HUES6 (cell line): ENCODE measurements at regions not wholly inside any gene's neighbourhood (a gene's known extent, or its start where the extent isn't known, plus 50 kb on each side); places are given as distances from the start of the nearest gene placed in this dataset.

Experiments
- H3K27ac ChIP-seq: 2 replicates; pipeline ENCODE4 v1.7.0; 2013; ENCODE audit warnings: low read depth, mild to moderate bottlenecking, low read length, inconsistent platforms
- H3K27me3 ChIP-seq: 2 replicates; pipeline ENCODE4 v1.6.1; 2013; ENCODE audit warnings: low read length; ENCODE audit not compliant: control insufficient read depth, insufficient read depth
- H3K36me3 ChIP-seq: 2 replicates; pipeline ENCODE4 v1.6.1; 2013; ENCODE audit warnings: low read length; ENCODE audit not compliant: control insufficient read depth, insufficient read depth
- H3K4me1 ChIP-seq: 2 replicates; pipeline ENCODE4 v1.6.1; 2013; ENCODE audit warnings: low read length; ENCODE audit not compliant: control insufficient read depth, insufficient read depth
- H3K4me3 ChIP-seq: 2 replicates; pipeline ENCODE4 v1.5.1; 2013; ENCODE audit warnings: low read depth, low read length
- H3K9ac ChIP-seq: one replicate; pipeline ENCODE4 v1.6.1; 2013; ENCODE audit warnings: mild to moderate bottlenecking, low read length
- H3K9me3 ChIP-seq: 2 replicates; pipeline ENCODE4 v1.6.1; 2013; ENCODE audit warnings: low read depth, low read length; ENCODE audit not compliant: control insufficient read depth, insufficient read depth

GRCh38 chr1:87615901-87616300, 287.2 kb downstream of the LMO4 start:
- Histone ChIP-seq H3K4me1 (no peaks in the 10 kb centered on the region), H3K9ac (no peak overlapping the region), H3K27me3 (no peaks in the 10 kb centered on the region), H3K4me3 (no peak overlapping the region), H3K27ac (no peak overlapping the region), H3K36me3 (no peaks in the 10 kb centered on the region), H3K9me3 (peaks cover 10% of the 10 kb centered on the region)

- no peak overlapping the region for H3K4me3 ChIP-seq
Observed at GRCh38 chr1:87620807-87621206, 292.1 kb downstream of the LMO4 start.

GRCh38 chr1:87629673-87630072, 301.0 kb downstream of the LMO4 start:
- Histone ChIP-seq H3K27me3 (no peaks in the 10 kb centered on the region), H3K36me3 (no peaks in the 10 kb centered on the region), H3K9ac (no peak overlapping the region), H3K27ac (no peak overlapping the region), H3K4me1 (no peaks in the 10 kb centered on the region), H3K4me3 (no peak overlapping the region), H3K9me3 (no peaks in the 10 kb centered on the region)

More at GRCh38 chr1:87620807-87621206, 292.1 kb downstream of the LMO4 start:
- H3K27ac ChIP-seq = no peak overlapping the region
- H3K9me3 ChIP-seq = peaks cover 10% of the 10 kb centered on the region
- no peaks in the 10 kb centered on the region for H3K27me3 ChIP-seq
- no peak overlapping the region for H3K9ac ChIP-seq
- no peaks in the 10 kb centered on the region for H3K36me3 ChIP-seq
- no peaks in the 10 kb centered on the region for H3K4me1 ChIP-seq

DNA sequence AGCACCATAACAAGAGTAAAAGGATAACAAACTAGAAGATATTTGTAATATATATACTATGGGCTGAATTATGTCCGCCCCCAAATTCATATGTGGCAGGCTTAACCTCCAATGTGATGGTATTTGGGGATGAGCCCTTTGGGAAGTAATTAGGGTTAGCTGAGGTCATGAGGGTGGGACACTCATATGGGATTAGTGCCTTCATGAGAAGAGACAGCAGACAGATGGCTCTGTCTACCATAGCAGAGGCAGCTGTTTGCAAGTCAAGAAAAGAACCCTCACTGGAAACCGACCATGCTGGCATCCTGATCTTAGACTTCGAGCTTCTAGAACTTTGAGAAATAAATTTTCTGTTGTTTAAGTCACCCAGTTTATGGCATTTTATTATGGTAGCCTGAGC, 303.6 kb downstream of the LMO4 start:
- no peaks in the 10 kb centered on the region for H3K4me1 ChIP-seq
- H3K27ac ChIP-seq = no peak overlapping the region
- H3K4me3 ChIP-seq = no peak overlapping the region
- peaks cover 20% of the 10 kb centered on the region for H3K9me3 ChIP-seq
- H3K27me3 ChIP-seq = no peaks in the 10 kb centered on the region
- H3K36me3 ChIP-seq = no peaks in the 10 kb centered on the region
- no peak overlapping the region for H3K9ac ChIP-seq

GRCh38 chr1:87636198-87636892, 307.7 kb downstream of the LMO4 start:
- Histone ChIP-seq H3K27me3 (no peaks in the 10 kb centered on the region), H3K9me3 (peaks cover 32% of the 10 kb centered on the region), H3K4me1 (no peaks in the 10 kb centered on the region), H3K36me3 (no peaks in the 10 kb centered on the region), H3K27ac (no peak overlapping the region), H3K4me3 (no peak overlapping the region), H3K9ac (no peak overlapping the region)

DNA sequence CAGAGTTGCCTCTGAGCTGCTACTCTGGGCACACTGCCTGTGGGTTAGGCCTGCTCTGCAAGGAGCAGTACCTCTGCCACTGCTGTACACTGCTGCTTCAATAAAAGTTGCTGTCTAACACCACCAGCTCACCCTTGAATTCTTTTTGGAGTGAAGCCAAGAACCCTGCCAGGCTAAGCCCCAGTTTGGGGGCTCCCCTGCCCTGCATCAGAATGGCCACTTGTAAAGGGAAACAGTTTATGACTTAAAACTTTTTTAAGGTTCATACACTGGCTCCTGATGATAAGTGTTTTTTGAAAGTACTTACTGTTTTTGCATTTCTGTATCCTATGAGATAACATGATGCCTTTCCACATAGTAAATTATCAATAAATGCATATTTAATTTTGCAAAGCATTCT, 310.0 kb downstream of the LMO4 start:
- Histone ChIP-seq H3K27me3 (no peaks in the 10 kb centered on the region), H3K27ac (no peak overlapping the region), H3K36me3 (no peaks in the 10 kb centered on the region), H3K4me3 (no peak overlapping the region), H3K4me1 (peaks cover 19% of the 10 kb centered on the region), H3K9me3 (peaks cover 32% of the 10 kb centered on the region), H3K9ac (no peak overlapping the region)

GRCh38 chr1:87641996-87642395, 313.3 kb downstream of the LMO4 start:
- Histone ChIP-seq H3K4me3 (no peak overlapping the region), H3K9ac (no peak overlapping the region), H3K9me3 (peaks cover 14% of the 10 kb centered on the region), H3K27me3 (no peaks in the 10 kb centered on the region), H3K36me3 (no peaks in the 10 kb centered on the region), H3K4me1 (peaks cover 36% of the 10 kb centered on the region), H3K27ac (no peak overlapping the region)

DNA sequence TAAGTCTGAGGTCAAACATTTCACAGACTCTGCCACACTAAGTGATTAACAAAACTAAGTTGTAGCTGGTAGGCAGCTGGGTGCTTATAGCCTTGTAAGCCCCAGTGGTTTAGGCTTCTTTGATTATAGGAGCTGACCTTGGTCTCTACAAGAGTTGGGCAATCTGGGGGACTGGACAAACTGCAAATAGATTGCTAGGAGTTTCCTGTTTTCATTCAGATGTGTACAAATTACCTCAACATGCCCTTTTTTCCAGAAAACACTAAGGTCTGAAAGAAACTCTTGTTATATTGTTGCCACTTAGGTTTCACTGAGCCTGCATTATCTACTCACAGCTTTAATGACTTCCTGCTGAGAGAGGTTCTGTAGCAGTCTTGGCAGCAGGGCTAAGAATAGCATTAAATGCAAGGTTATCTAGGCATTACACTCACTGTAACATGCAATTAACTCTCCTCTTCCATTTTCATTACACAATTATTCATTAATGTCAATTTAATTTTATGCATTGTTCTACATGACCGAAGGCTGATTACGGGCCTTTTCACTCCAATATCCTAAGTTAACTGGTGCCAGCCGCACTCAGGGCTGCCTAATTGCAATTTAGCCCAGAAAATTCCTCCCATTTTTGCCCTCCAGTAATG, 314.0 kb downstream of the LMO4 start:
- H3K27me3 ChIP-seq = no peaks in the 10 kb centered on the region
- no peaks in the 10 kb centered on the region for H3K36me3 ChIP-seq
- H3K4me3 ChIP-seq = no peak overlapping the region
- H3K9ac ChIP-seq = no peak overlapping the region
- peak overlapping the region; percentile 48; the same call in 1 of the 2 replicates for H3K27ac ChIP-seq
- H3K4me1 ChIP-seq = peaks cover 36% of the 10 kb centered on the region
- peaks cover 8% of the 10 kb centered on the region for H3K9me3 ChIP-seq

DNA sequence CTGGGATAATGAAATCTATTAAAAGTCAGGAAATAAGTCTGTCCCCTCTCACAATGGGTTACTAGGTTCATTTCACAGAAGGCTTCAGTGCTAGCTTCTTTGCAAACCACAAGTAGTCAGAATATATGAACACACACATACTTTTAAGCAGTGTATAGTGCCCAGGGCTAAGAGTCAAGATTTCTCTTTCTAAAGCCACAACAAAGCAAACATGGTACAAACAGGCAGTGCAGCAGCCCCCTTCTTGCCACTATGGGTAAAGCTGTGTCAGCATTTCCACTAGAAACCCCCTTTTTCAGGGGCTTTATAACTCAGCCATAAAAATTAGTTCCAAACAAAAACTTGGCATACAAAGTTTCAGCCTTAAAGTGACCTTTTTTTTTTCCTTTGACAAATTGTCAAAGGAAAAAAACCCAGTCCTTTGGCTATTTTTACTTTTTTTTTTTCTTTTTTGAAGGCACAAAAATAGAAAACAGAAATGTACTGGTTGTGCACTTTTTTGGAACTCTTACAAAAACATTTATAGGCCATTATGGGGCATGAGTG, 315.4 kb downstream of the LMO4 start:
- H3K27ac ChIP-seq = peak overlapping the region; percentile 59; the same call in 1 of the 2 replicates

GRCh38 chr1:87644579-87645190, 316.0 kb downstream of the LMO4 start:
- Histone ChIP-seq H3K27me3 (no peaks in the 10 kb centered on the region), H3K27ac (peak overlapping the region; percentile 59; the same call in 1 of the 2 replicates), H3K4me1 (peaks cover 36% of the 10 kb centered on the region), H3K36me3 (no peaks in the 10 kb centered on the region), H3K4me3 (no peak overlapping the region), H3K9ac (no peak overlapping the region), H3K9me3 (no peaks in the 10 kb centered on the region)

More for the DNA sequence above, 315.4 kb downstream of the LMO4 start:
- no peak overlapping the region for H3K4me3 ChIP-seq
- H3K36me3 ChIP-seq = no peaks in the 10 kb centered on the region
- peaks cover 36% of the 10 kb centered on the region for H3K4me1 ChIP-seq
- no peaks in the 10 kb centered on the region for H3K9me3 ChIP-seq
- no peak overlapping the region for H3K9ac ChIP-seq
- H3K27me3 ChIP-seq = no peaks in the 10 kb centered on the region
